Spleen (tissue), 7 donors: ENCODE measurements at regions not wholly inside any gene's neighbourhood (a gene's known extent, or its start where the extent isn't known, plus 50 kb on each side); places are given as distances from the start of the nearest gene placed in this dataset.

Experiments used
- POLR2A ChIP-seq, 3 donors: fragments of 450-650 bp; IDR thresholded peaks; one replicate each; pipeline ENCODE4 v1.5.1; 2017; ENCODE audit warnings: antibody characterized with exemption in 3 of 3, mild to moderate bottlenecking in 1 of 3
- POLR2AphosphoS5 ChIP-seq, 3 donors: sonication (generic); formaldehyde crosslinking; IDR thresholded peaks; one replicate each; pipeline ENCODE4 v1.5.1; 2017; ENCODE audit warnings: antibody characterized with exemption in 3 of 3
- TF ChIP-seq, protein P1 (sequence below), 11 experiments: fragments of 200-600 bp in 7 of 11; fragments of 450-650 bp in 4 of 11; sonication (generic) in 4 of 11; IDR thresholded peaks in 8 of 11; conservative IDR thresholded peaks in 3 of 11; 1 replicate in 7 of 11; 2 replicates in 4 of 11; pipeline versions ENCODE4 v1.4.0 to v1.8.0; 2016 to 2021; ENCODE audit warnings: antibody characterized with exemption in 11 of 11, inconsistent platforms in 4 of 11, mild to moderate bottlenecking in 1 of 11
- donor health status: DM: no; HTN: no; CAD: no; lungs with moderate emphysema.
- donor health status: DM: no; HTN: no; CAD: no.
- donor health status: DM: no; HTN: no; CAD: no.

- TF ChIP-seq, protein P1, sequence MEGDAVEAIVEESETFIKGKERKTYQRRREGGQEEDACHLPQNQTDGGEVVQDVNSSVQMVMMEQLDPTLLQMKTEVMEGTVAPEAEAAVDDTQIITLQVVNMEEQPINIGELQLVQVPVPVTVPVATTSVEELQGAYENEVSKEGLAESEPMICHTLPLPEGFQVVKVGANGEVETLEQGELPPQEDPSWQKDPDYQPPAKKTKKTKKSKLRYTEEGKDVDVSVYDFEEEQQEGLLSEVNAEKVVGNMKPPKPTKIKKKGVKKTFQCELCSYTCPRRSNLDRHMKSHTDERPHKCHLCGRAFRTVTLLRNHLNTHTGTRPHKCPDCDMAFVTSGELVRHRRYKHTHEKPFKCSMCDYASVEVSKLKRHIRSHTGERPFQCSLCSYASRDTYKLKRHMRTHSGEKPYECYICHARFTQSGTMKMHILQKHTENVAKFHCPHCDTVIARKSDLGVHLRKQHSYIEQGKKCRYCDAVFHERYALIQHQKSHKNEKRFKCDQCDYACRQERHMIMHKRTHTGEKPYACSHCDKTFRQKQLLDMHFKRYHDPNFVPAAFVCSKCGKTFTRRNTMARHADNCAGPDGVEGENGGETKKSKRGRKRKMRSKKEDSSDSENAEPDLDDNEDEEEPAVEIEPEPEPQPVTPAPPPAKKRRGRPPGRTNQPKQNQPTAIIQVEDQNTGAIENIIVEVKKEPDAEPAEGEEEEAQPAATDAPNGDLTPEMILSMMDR (IDR thresholded peaks at IDR 0.05 in 8 of 11, conservative IDR thresholded peaks at IDR 0.05 in 3 of 11) = no peak
- TF ChIP-seq POLR2A (IDR thresholded peaks at IDR 0.05) (no peak), POLR2AphosphoS5 (IDR thresholded peaks at IDR 0.05) (no peak)
These were observed 364.8 kb upstream of the EMCN start for GRCh38 chr4:100882661-100883060.
